NCI-H2196 (cell line): ENCODE measurements at regions not wholly inside any gene's neighbourhood (a gene's known extent, or its start where the extent isn't known, plus 50 kb on each side); places are given as distances from the start of the nearest gene placed in this dataset.
A peak's percentile ranks its signal among the peaks of the same experiment; 100 is the strongest.
"Not testable (repeated sequence)": the region's sequence is repeated elsewhere in the genome, so short reads cannot be mapped to it uniquely, and the experiment has no call there.

Experiments used
- DNase-seq: peaks from one replicate; lab custom pipeline; 2025; ENCODE audit not compliant: unreplicated experiment; lab: John Stamatoyannopoulos, UW

- not testable (repeated sequence) for DNase-seq
Measured at GRCh38 chr9:33734941-33735835, 60.2 kb upstream of the PRSS3 start.

GRCh38 chr9:33737811-33738606, 57.4 kb upstream of the PRSS3 start:
- peak; percentile 54 for DNase-seq

GRCh38 chr9:33739398-33739797, 56.0 kb upstream of the PRSS3 start:
- no peak for DNase-seq

- no peak for DNase-seq
Measured at GRCh38 chr9:33740075-33740474, 55.3 kb upstream of the PRSS3 start.

- DNase-seq: not testable (repeated sequence)
Measured at GRCh38 chr9:33740958-33741357, 54.4 kb upstream of the PRSS3 start.

GRCh38 chr9:33742051-33742450, 53.3 kb upstream of the PRSS3 start:
- DNase-seq: no peak

- DNase-seq: no peak
Measured at GRCh38 chr9:33742519-33742918, 52.8 kb upstream of the PRSS3 start.
